Retinal pigment epithelial cell (primary cell): ENCODE measurements at regions not wholly inside any gene's neighbourhood (a gene's known extent, or its start where the extent isn't known, plus 50 kb on each side); places are given as distances from the start of the nearest gene placed in this dataset.
A peak's percentile ranks its signal among the peaks of the same experiment; 100 is the strongest.

Experiments used
- DNase-seq: peaks from one replicate; pipeline ENCODE4 v3.0.0-alpha.2; 2010; ENCODE audit warnings: low read depth
- H3K4me3 ChIP-seq: 2 replicates; pipeline ENCODE4 v1.5.1; 2011; ENCODE audit warnings: mild to moderate bottlenecking, low read length, control low read depth, moderate library complexity
- CTCF ChIP-seq: conservative IDR thresholded peaks from 2 replicates; pipeline ENCODE4 v1.5.1; 2011; ENCODE audit warnings: low read depth, low read length, control low read depth, inconsistent platforms

GRCh38 chr5:28165096-28165495 is 1126.7 kb upstream of the CDH9 start:
- DNase-seq, result peak; percentile 61
- TF ChIP-seq CTCF, result no peak

GRCh38 chr5:28164568-28164967 is 1126.2 kb upstream of the CDH9 start:
- DNase-seq, result no peak
- H3K4me3 ChIP-seq, result no peak overlapping the region
- TF ChIP-seq CTCF, result no peak

More at GRCh38 chr5:28165096-28165495, 1126.7 kb upstream of the CDH9 start:
- no peak overlapping the region for H3K4me3 ChIP-seq

GRCh38 chr5:28156981-28157380 is 1118.6 kb upstream of the CDH9 start:
- H3K4me3 ChIP-seq, result no peak overlapping the region
- DNase-seq, result no peak
- TF ChIP-seq CTCF, result no peak

- H3K4me3 ChIP-seq, result no peak overlapping the region
- no peak for TF ChIP-seq CTCF
- no peak for DNase-seq
Measured at GRCh38 chr5:28143519-28143918, 1105.1 kb upstream of the CDH9 start.

- TF ChIP-seq CTCF, result no peak
- no peak for DNase-seq
- H3K4me3 ChIP-seq, result no peak overlapping the region
Measured at GRCh38 chr5:28132151-28132550, 1093.8 kb upstream of the CDH9 start.

- H3K4me3 ChIP-seq, result no peak overlapping the region
- no peak for DNase-seq
- no peak for TF ChIP-seq CTCF
Measured at GRCh38 chr5:28117691-28118090, 1079.3 kb upstream of the CDH9 start.

GRCh38 chr5:28117273-28117672 is 1078.9 kb upstream of the CDH9 start:
- DNase-seq, result no peak
- TF ChIP-seq CTCF, result no peak
- H3K4me3 ChIP-seq, result no peak overlapping the region
